ENCODE measurements at regions not wholly inside any gene's neighbourhood (a gene's known extent, or its start where the extent isn't known, plus 50 kb on each side); places are given as distances from the start of the nearest gene placed in this dataset.

- TF ChIP-seq CTCF (IDR thresholded peaks at IDR 0.05 in 4 of 5, conservative IDR thresholded peaks at IDR 0.05 in 1 of 5) (no peak), POLR2A (IDR thresholded peaks at IDR 0.05) (no peak)
These were observed 71.8 kb upstream of the PRKG1 start for GRCh38 chr10:51002469-51002868.
